Esophagus muscularis mucosa (tissue), 4 donors: ENCODE measurements at regions not wholly inside any gene's neighbourhood (a gene's known extent, or its start where the extent isn't known, plus 50 kb on each side); places are given as distances from the start of the nearest gene placed in this dataset.

Experiments used
- DNase-seq: peaks from one replicate; pipeline ENCODE4 v3.0.0-alpha.2; 2017; ENCODE audit errors: extremely low spot score
- H3K27ac ChIP-seq, 4 donors: fragments of 200-600 bp; sonication (generic); replicated peaks in 1 of 4; 1 replicate in 3 of 4; 2 replicates in 1 of 4; pipeline ENCODE4 v1.5.1; 2016 to 2019; ENCODE audit warnings: mild to moderate bottlenecking in 1 of 4
- H3K27me3 ChIP-seq, 4 donors: fragments of 200-600 bp; sonication (generic); one replicate each; pipeline versions ENCODE4 v1.5.1 to v1.6.0; 2016 to 2019
- H3K36me3 ChIP-seq, 4 donors: fragments of 200-600 bp; sonication (generic); one replicate each; pipeline ENCODE4 v1.5.1; 2016 to 2019
- H3K4me1 ChIP-seq, 4 donors: fragments of 200-600 bp; sonication (generic); one replicate each; pipeline ENCODE4 v1.5.1; 2016 to 2019
- H3K4me3 ChIP-seq, 4 donors: fragments of 200-600 bp; sonication (generic); 1 replicate in 2 of 4; 2 replicates in 2 of 4; pipeline ENCODE4 v1.5.1; 2016 to 2019; ENCODE audit warnings: mild to moderate bottlenecking in 4 of 4, moderate library complexity in 1 of 4
- H3K9me3 ChIP-seq, 4 donors: fragments of 200-600 bp; sonication (generic); 1 replicate in 3 of 4; 2 replicates in 1 of 4; pipeline ENCODE4 v1.5.1; 2016 to 2019
- EP300 ChIP-seq: sonication (generic); formaldehyde crosslinking; IDR thresholded peaks from one replicate; pipeline ENCODE4 v1.6.1; 2017; ENCODE audit warnings: antibody characterized with exemption
- POLR2A ChIP-seq: fragments of 450-650 bp; IDR thresholded peaks from one replicate; pipeline ENCODE4 v1.6.1; 2017; ENCODE audit warnings: antibody characterized with exemption, moderate library complexity, mild to moderate bottlenecking, low read depth
- POLR2AphosphoS5 ChIP-seq, 2 donors: sonication (generic); formaldehyde crosslinking; IDR thresholded peaks; one replicate each; pipeline ENCODE4 v1.6.1; 2017; ENCODE audit warnings: antibody characterized with exemption in 2 of 2
- WGBS: methylation state at CpG from one replicate; pipeline ENCODE4 v1.1.5; 2018; 5-methylcytosine and 5-hydroxymethylcytosine counted together
- intact Hi-C: fragments of 100-400 bp; cut with DNase I; formaldehyde crosslinking; loops from one replicate; pipeline ENCODE4 v1.15.1; 2023
- TF ChIP-seq, protein P1 (sequence below), 3 experiments: fragments of 200-600 bp in 2 of 3; fragments of 450-650 bp in 1 of 3; sonication (generic) in 2 of 3; IDR thresholded peaks; one replicate each; pipeline ENCODE4 v1.5.1; 2017 to 2019; ENCODE audit warnings: antibody characterized with exemption in 3 of 3, mild to moderate bottlenecking in 2 of 3, moderate library complexity in 1 of 3

DNA sequence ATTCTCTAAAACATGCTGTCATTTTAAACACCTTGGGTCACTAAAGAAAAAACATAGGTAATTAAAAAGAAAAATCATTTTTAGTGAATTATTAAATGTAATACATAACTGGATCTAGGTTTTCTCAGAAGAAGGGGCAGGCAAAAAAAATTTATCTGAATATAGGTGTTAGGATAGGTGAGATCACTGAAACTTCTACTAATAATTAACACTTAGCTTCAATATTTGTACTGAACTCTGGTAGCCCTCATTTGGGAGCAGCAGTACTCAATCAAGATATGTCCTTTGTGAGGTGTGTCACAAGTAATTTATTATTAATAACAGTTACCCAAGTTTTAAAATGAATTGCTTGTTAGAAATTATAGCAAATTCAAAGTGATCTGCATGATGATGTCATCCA lies 103.6 kb downstream of the ATP23 start:
- H3K9me3 ChIP-seq: peaks cover 0 to 10% (median 8%) of the 10 kb centered on the region in 4 donors
- no peaks in the 10 kb centered on the region for H3K27me3 ChIP-seq
- no peak overlapping the region for H3K4me3 ChIP-seq
- H3K27ac ChIP-seq: no peak overlapping the region
- DNase-seq: no peak
- no peaks in the 10 kb centered on the region for H3K4me1 ChIP-seq
- no peak for TF ChIP-seq EP300
- TF ChIP-seq POLR2AphosphoS5 (IDR thresholded peaks at IDR 0.05): no peak
- TF ChIP-seq POLR2A: no peak
- TF ChIP-seq, protein P1, sequence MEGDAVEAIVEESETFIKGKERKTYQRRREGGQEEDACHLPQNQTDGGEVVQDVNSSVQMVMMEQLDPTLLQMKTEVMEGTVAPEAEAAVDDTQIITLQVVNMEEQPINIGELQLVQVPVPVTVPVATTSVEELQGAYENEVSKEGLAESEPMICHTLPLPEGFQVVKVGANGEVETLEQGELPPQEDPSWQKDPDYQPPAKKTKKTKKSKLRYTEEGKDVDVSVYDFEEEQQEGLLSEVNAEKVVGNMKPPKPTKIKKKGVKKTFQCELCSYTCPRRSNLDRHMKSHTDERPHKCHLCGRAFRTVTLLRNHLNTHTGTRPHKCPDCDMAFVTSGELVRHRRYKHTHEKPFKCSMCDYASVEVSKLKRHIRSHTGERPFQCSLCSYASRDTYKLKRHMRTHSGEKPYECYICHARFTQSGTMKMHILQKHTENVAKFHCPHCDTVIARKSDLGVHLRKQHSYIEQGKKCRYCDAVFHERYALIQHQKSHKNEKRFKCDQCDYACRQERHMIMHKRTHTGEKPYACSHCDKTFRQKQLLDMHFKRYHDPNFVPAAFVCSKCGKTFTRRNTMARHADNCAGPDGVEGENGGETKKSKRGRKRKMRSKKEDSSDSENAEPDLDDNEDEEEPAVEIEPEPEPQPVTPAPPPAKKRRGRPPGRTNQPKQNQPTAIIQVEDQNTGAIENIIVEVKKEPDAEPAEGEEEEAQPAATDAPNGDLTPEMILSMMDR (IDR thresholded peaks at IDR 0.05): no peak
- no peaks in the 10 kb centered on the region for H3K36me3 ChIP-seq
- intact Hi-C loops: no loop called here

DNA sequence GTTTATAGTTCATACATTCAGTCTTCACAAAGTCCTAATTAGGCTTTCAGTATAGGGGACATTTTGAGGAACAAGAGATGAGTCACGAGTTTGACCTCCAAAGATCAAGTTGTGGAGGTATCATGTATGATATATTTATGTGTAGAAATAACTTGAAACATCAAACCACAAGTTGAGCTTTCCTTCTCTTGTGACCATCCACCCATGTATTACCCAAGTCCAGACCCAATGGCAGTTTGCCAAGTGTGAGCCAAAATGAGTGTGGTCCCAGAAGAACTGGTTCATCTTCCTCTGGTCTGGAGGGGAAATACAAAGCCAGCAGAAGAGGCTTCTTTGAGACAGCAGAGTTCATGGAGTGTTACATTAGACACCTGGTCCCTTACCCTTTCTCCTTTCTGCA lies 104.9 kb downstream of the ATP23 start:
- Histone ChIP-seq H3K36me3 (no peaks in the 10 kb centered on the region), H3K4me3 (no peak overlapping the region), H3K9me3 (peaks cover 0 to 10% (median 6%) of the 10 kb centered on the region in 4 donors), H3K27me3 (no peaks in the 10 kb centered on the region), H3K27ac (no peak overlapping the region), H3K4me1 (no peaks in the 10 kb centered on the region)
- intact Hi-C loops: no loop called here
- DNase-seq: no peak
- no peak for TF ChIP-seq POLR2A
- no peak for TF ChIP-seq POLR2AphosphoS5 (IDR thresholded peaks at IDR 0.05)
- no peak for TF ChIP-seq EP300
- TF ChIP-seq, protein P1 (IDR thresholded peaks at IDR 0.05): no peak
- 67% methylated on average over 1 of the region's 1 CpG for WGBS

DNA sequence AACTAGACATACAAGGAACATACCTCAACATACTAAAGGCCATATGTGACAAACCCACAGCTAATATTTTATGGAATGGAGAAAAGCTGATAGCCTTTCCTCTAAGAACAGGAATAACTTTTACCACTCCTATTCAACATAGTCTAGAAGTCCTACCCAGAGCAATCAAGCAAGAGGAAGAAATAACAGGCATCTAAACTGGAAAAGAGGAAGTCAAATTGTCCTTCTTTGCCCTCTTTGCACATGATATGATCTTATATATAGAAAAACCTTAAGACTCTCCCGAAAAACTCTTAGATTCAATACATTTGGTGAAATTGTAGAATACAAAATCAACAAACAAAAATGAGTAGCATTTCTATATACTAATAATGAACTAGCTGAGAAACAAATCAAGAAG lies 110.0 kb downstream of the ATP23 start:
- H3K27ac ChIP-seq: no peak overlapping the region
- H3K36me3 ChIP-seq: no peaks in the 10 kb centered on the region
- no peak for DNase-seq
- 94% methylated on average over 1 of the region's 1 CpG for WGBS
- peaks cover 0 to 17% (median 7%) of the 10 kb centered on the region in 4 donors for H3K9me3 ChIP-seq
- intact Hi-C loops: no loop called here
- no peaks in the 10 kb centered on the region for H3K27me3 ChIP-seq
- no peak for TF ChIP-seq EP300
- TF ChIP-seq, protein P1 (IDR thresholded peaks at IDR 0.05): no peak
- no peak overlapping the region for H3K4me3 ChIP-seq
- H3K4me1 ChIP-seq: no peaks in the 10 kb centered on the region

DNA sequence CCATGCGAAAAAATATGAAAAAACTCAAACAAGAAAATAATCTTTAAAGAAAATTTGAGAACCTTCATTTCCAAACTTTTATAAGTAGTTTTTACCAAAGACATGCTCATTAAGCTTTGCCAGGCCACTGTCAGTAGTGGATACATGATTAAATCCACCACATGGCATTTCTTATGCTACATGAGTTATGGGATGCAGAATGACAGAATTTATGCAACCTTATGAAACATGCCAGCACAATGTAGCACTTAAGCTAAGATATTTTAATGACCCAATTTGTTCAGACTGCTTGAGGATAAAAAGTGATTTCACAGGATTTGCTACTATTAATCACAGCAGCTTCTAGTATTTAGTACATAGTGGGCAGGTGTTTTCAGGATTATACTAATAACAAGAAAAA lies 123.3 kb downstream of the ATP23 start:
- Histone ChIP-seq H3K27me3 (no peaks in the 10 kb centered on the region), H3K36me3 (no peaks in the 10 kb centered on the region), H3K4me3 (no peak overlapping the region), H3K9me3 (no peaks in the 10 kb centered on the region), H3K4me1 (no peaks in the 10 kb centered on the region), H3K27ac (no peak overlapping the region)
- WGBS: 88% methylated on average over 1 of the region's 1 CpG
- TF ChIP-seq POLR2AphosphoS5 (IDR thresholded peaks at IDR 0.05) (no peak), EP300 (no peak), POLR2A (no peak)
- TF ChIP-seq, protein P1 (IDR thresholded peaks at IDR 0.05): no peak
- intact Hi-C loops: no loop called here
- no peak for DNase-seq

DNA sequence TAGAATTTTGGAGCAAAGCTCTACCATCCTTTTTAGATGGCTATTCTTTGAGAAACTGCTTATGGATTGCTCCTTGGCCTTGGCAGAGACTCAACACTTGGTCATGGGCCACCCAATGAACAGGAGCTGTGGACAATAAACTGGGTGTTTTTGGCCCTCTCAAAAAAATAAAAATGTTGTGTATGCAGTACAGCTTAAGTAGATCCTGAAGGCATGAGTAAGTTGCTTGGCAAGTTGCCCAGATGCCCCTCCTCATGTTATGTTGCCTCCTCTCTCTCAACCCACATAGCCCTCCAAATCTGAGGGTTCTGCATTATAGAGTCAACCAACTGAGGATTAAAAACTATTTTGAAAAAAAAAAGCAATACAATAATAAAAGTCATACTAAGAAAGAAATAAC lies 124.9 kb downstream of the ATP23 start:
- Histone ChIP-seq H3K9me3 (no peaks in the 10 kb centered on the region), H3K4me1 (no peaks in the 10 kb centered on the region), H3K36me3 (no peaks in the 10 kb centered on the region), H3K27ac (no peak overlapping the region), H3K27me3 (no peaks in the 10 kb centered on the region), H3K4me3 (no peak overlapping the region)
- intact Hi-C loops: no loop called here
- DNase-seq: no peak
- no peak for TF ChIP-seq EP300
- no peak for TF ChIP-seq POLR2AphosphoS5 (IDR thresholded peaks at IDR 0.05)
- TF ChIP-seq, protein P1 (IDR thresholded peaks at IDR 0.05): no peak
- TF ChIP-seq POLR2A: no peak
